Coronary artery (tissue), 2 donors: ENCODE measurements at regions not wholly inside any gene's neighbourhood (a gene's known extent, or its start where the extent isn't known, plus 50 kb on each side); places are given as distances from the start of the nearest gene placed in this dataset.

Experiments
- DNase-seq: peaks from one replicate; pipeline ENCODE4 v3.0.0-alpha.2; 2017; ENCODE audit warnings: low spot score
- H3K27ac ChIP-seq, 2 donors: fragments of 200-600 bp; sonication (generic); one replicate each; pipeline ENCODE4 v1.5.1; 2016 to 2019
- H3K4me3 ChIP-seq: fragments of 200-600 bp; sonication (generic); 2 replicates; pipeline ENCODE4 v1.5.1; 2016; ENCODE audit warnings: mild to moderate bottlenecking, moderate library complexity
- TF ChIP-seq, protein P1 (sequence below): fragments of 200-600 bp; sonication (generic); IDR thresholded peaks from one replicate; pipeline ENCODE4 v1.5.1; 2019; ENCODE audit warnings: antibody characterized with exemption

DNA sequence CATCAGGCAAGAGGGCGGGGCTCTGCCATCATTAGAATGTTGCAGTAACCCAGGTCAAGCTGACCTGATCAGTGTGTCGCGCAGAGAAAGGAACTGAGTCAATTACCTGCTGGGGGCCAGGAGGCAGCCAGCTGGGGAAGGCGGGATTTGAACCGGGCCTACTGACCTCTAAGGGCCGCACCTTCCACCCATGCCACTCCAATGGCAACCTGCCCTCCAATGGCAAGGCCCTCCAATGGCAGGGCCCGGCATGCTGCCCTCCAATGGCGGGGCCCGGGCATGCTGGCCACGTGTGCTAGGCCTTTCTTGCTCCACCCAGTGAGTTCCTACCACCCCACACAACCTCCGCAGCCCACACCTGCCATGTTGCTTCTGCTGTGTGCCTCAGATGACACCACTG lies 407.6 kb downstream of the CTTN start:
- TF ChIP-seq, protein P1, sequence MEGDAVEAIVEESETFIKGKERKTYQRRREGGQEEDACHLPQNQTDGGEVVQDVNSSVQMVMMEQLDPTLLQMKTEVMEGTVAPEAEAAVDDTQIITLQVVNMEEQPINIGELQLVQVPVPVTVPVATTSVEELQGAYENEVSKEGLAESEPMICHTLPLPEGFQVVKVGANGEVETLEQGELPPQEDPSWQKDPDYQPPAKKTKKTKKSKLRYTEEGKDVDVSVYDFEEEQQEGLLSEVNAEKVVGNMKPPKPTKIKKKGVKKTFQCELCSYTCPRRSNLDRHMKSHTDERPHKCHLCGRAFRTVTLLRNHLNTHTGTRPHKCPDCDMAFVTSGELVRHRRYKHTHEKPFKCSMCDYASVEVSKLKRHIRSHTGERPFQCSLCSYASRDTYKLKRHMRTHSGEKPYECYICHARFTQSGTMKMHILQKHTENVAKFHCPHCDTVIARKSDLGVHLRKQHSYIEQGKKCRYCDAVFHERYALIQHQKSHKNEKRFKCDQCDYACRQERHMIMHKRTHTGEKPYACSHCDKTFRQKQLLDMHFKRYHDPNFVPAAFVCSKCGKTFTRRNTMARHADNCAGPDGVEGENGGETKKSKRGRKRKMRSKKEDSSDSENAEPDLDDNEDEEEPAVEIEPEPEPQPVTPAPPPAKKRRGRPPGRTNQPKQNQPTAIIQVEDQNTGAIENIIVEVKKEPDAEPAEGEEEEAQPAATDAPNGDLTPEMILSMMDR: no peak
- no peak overlapping the region for H3K27ac ChIP-seq
- DNase-seq: no peak
- no peak overlapping the region for H3K4me3 ChIP-seq

DNA sequence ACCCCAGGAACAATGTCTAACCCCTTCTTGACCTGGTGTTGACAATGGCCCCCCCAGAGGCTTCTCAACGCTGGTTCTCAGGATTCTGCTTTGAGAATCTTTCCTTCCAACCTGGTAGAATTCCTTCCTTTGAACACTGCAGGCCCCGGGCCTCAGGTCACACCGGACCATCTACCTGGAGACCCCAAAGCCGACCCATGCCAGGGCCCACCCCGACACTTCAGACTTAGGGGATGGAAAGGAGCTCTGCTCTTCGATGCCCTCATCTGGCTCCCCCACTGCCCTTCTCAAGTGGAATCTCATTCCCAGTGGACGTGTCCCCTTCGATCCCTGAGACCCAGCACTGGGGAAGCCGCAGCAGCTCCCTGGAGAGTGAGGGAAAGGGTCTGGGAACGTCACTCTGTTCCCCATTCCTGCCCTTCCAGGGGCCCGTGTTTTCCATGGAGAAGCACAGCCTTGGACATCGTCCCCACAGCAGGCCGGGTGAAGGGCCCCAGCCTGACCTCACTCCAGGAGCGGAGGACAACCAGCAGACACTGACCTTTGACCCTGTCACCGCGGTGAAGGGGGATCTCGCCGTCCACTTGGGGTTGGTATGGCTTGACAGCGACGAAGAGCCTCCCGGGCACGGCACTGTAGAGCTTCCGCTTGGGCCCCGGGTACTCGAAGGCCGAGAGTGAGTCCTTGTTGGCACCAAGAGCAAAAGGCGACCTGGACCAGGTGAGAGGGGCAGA lies 408.3 kb downstream of the CTTN start:
- TF ChIP-seq, protein P1: no peak
- H3K4me3 ChIP-seq: no peak overlapping the region
- H3K27ac ChIP-seq: no peak overlapping the region
- no peak for DNase-seq

DNA sequence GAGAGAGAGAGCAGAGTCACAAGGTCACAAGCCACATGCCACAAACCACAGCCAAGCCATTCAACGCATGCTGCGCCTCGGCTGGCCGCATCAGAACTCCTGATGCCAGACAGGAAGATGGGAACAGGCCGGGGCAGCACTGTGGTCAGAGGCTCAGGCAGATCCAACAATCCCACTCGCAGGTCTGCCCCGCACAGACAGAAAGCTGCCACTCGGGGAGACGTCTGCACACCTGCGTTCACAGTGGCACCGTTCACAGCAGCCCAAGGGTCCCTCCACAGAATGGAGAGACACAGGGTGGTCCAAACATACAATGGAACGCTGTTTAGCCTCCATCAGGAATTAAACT lies 408.8 kb downstream of the CTTN start:
- TF ChIP-seq, protein P1: no peak
- no peak overlapping the region for H3K27ac ChIP-seq
- no peak for DNase-seq
- H3K4me3 ChIP-seq: no peak overlapping the region

DNA sequence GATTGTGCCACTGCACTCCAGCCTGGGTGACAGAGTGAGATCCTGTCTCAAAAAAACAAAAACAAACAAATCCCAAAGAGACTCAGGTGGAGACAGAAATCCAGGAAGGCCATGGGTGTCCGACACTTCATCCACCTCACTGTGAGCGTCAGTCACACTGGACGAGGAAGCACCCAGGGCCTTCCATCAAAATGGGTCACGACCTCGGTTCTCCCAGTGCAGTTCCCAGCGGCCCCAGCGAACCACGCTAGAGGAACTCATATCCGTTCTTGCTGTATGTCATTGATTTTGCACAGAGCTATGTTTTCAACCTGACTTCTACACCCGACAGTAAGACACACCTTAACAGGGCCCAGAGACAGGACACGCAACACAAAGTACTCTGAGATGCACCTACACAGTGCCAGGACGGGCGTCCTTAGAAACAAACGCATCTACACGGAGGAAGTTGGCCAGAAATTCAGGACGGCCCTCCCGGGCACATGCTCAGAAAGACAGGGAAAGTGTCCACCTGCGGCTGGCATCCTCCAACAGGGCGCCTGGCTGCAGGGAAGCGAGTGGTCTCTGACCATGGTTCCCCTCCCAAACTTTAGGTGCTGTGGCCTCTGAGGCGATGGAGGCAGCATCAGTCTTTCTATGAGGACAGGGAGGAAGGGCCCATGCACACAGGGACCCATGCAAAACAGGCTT lies 410.5 kb downstream of the CTTN start:
- H3K27ac ChIP-seq: no peak overlapping the region
- TF ChIP-seq, protein P1: no peak
- H3K4me3 ChIP-seq: no peak overlapping the region
- no peak for DNase-seq

DNA sequence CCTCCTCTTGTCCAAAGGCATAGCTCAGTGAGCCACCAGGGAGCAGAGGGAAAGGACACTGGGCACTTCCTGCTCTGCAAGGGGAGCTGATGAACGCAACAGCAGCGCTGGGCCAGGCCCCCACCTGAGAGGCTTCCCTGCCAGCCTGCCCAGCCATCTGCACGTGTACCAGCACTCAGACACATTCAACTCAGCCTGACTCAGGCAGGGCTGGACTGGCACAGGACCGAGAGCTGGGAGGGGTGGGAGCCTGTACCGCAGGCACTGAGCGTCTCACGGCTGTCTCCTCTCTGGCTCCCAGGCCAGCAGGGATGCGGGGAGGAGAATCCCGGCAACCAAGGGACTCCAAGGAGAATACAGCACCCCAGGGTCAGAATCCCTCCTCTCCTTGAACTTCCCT lies 411.8 kb downstream of the CTTN start:
- TF ChIP-seq, protein P1: no peak
- DNase-seq: no peak

DNA sequence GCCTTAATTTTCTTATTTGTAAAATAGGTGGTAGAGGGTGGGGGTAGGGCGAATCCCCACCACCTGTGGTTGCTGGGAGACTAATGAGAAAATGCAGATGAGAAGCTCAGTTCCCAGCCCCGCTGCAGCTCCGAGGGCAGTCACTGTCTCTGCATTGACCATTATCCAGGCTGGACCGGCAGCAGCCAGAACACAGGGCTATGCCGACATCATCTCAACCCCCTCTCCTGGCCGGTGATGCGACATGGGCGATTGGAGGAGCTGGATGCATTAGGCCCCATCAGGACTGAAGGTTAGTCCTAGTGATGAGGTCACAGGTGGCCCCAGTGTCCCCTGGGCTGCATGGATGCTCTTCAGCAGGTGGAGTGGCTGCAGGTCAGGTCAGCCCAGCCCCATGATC lies 412.4 kb downstream of the CTTN start:
- Histone ChIP-seq H3K4me3 (no peak overlapping the region), H3K27ac (no peak overlapping the region)
- no peak for DNase-seq
- TF ChIP-seq, protein P1: no peak

More for the DNA sequence above, 411.8 kb downstream of the CTTN start:
- H3K27ac ChIP-seq: no peak overlapping the region
- H3K4me3 ChIP-seq: no peak overlapping the region

DNA sequence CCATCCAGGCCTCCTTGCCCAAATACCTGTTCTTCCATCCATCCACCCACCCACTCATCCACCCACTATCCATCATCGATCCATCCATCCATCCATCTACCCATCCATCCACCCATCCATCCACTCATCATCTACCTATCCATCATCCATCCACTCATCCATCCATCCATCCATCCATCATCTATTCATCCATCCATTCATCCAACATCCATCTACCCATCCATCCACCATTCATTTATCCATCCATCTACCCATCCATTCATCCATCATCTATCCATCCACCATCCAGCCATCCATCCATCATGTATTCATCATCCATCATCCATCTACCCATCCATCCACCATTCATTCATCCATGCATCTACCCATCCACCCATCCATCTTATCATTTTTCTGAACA lies 413.2 kb downstream of the CTTN start:
- TF ChIP-seq, protein P1: no peak
- no peak for DNase-seq
- Histone ChIP-seq H3K27ac (no peak overlapping the region), H3K4me3 (no peak overlapping the region)
